Cardiac fibroblast (primary cell): ENCODE measurements at regions not wholly inside any gene's neighbourhood (a gene's known extent, or its start where the extent isn't known, plus 50 kb on each side); places are given as distances from the start of the nearest gene placed in this dataset.
"Not testable (repeated sequence)": the region's sequence is repeated elsewhere in the genome, so short reads cannot be mapped to it uniquely, and the experiment has no call there.

Experiments
- DNase-seq, 2 donors: peaks; one replicate each; pipeline versions ENCODE4 v3.0.0 to v3.0.0-alpha.2; 2010; ENCODE audit warnings: low read depth in 2 of 2
- H3K4me3 ChIP-seq, 2 donors: replicated peaks in 1 of 2; 1 replicate in 1 of 2; 2 replicates in 1 of 2; pipeline ENCODE4 v1.5.1; 2011; ENCODE audit warnings: low read depth in 2 of 2, low read length in 2 of 2, mild to moderate bottlenecking in 2 of 2, moderate library complexity in 1 of 2
- CTCF ChIP-seq: IDR thresholded peaks from one replicate; pipeline ENCODE4 v1.5.1; 2011; ENCODE audit warnings: low read depth, mild to moderate bottlenecking, low read length, inconsistent platforms

GRCh38 chr17:77066165-77066564 lies 74.6 kb upstream of the SEC14L1 start:
- no peak for DNase-seq
- no peak for TF ChIP-seq CTCF
- H3K4me3 ChIP-seq = no peak overlapping the region

DNA sequence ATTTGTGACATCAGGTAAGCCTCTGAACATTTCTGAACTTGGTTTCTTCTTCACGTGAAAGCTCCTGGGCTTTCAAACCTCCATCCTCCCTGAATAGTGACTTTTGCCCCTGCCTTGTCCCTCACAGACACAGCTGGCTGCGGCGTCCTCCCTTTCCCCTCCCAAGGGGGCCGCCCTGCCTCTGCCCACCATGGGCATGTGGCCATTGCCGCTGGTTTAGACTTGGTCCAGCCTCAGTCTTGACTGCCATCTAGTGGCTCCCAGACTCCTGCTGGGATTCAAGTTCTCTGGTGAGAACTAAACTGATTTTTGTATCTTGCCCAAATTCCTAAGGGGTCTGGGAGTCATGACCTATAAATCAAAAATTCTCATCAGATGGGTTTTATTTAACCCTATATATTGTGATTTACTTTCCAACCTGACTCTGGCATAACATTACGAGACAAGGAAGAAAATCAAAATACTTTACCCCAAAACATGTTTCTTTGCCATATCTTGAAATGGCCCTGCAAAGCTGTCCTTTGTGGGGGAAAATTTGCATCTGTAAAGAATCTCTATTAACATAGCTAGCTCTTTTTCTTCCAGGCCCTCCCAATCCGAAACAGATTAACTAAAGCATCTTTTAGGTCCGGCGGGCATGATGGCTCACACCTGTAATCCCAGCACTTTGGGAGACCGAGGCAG lies 73.9 kb upstream of the SEC14L1 start:
- TF ChIP-seq CTCF = peak; percentile 93
- H3K4me3 ChIP-seq = not testable (repeated sequence)
- peak; percentile 66 to 67 for DNase-seq

DNA sequence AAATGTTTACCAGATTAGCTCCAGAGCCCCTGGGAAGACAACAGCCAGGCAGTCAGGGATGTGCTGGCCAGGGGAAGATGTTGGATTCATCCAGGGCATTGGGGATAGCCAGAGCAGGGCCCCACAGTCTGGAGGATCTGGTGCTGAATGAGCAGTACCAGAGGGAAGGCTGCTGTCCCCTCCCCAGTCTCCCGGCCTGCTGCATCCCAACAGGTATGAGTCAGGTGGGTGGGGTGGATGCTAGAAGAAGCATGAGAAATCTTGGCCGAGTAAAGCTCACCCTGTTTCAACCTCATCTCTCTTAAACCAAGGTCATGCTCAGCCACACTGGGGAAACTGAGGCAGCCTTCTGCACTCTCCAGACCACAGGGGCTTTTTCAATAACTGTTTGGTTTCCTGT lies 71.9 kb upstream of the SEC14L1 start:
- TF ChIP-seq CTCF = no peak

DNA sequence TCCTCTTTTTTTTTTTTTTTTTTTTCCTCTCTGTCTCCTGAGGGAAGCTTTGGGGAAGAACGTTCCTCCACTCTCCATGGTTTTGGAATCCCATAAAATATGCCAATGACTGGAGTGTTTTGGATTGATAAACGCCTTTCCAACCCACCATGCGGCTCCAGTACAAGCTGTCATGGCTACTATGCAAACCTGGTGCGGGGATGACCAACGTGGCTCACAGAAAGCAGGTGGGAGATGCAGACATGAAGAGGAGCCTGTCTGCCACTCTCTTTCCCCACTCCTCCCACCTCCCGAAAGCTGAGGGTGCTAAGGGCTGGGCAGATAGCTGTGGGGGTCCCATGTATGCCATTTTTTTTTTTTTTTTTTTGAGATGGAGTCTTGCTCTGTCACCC lies 69.9 kb upstream of the SEC14L1 start:
- TF ChIP-seq CTCF = no peak
- no peak for DNase-seq
- H3K4me3 ChIP-seq = no peak overlapping the region

More for the DNA sequence above, 71.9 kb upstream of the SEC14L1 start:
- no peak overlapping the region for H3K4me3 ChIP-seq
- DNase-seq = no peak

- no peak for TF ChIP-seq CTCF
- H3K4me3 ChIP-seq = no peak overlapping the region
- DNase-seq = no peak
Observed at GRCh38 chr17:77071925-77072490, 68.8 kb upstream of the SEC14L1 start.

DNA sequence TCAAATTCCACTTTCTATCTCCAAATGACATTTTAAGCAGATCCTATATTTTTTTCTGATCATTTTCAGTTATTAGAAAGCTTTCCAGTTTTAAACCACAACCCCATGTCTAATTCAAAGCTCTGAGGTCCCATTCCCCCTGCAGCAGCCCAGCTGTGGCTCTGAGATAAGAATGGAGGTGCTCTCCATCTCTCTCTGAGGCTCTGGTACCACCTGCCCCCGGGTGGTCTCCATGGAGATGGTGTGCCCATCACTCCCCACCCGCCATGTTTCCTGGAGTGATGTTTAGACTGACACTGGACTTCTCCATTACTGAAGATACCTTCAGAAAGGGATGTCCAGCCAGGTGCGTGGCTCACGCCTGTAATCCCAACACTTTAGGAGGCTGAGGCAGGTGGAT lies 68.1 kb upstream of the SEC14L1 start:
- no peak for TF ChIP-seq CTCF
- DNase-seq = no peak
- no peak overlapping the region for H3K4me3 ChIP-seq

- no peak for TF ChIP-seq CTCF
- no peak for DNase-seq
- H3K4me3 ChIP-seq = no peak overlapping the region
Observed at GRCh38 chr17:77074681-77075080, 66.1 kb upstream of the SEC14L1 start.
